Ovary (tissue), 3 donors: ENCODE measurements at regions not wholly inside any gene's neighbourhood (a gene's known extent, or its start where the extent isn't known, plus 50 kb on each side); places are given as distances from the start of the nearest gene placed in this dataset.

Source experiments
- POLR2A ChIP-seq: fragments of 450-650 bp; IDR thresholded peaks from one replicate; pipeline ENCODE4 v1.6.1; 2017; ENCODE audit warnings: antibody characterized with exemption, mild to moderate bottlenecking, moderate library complexity
- TF ChIP-seq, protein P1 (sequence below), 3 donors: fragments of 450-650 bp in 2 of 3; fragments of 200-600 bp in 1 of 3; IDR thresholded peaks; one replicate each; pipeline versions ENCODE4 v1.5.1 to v1.8.0; 2016 to 2022; ENCODE audit warnings: antibody characterized with exemption in 3 of 3, mild to moderate bottlenecking in 1 of 3
- donor health status: DM: no; HTN: no; CAD: no.

DNA sequence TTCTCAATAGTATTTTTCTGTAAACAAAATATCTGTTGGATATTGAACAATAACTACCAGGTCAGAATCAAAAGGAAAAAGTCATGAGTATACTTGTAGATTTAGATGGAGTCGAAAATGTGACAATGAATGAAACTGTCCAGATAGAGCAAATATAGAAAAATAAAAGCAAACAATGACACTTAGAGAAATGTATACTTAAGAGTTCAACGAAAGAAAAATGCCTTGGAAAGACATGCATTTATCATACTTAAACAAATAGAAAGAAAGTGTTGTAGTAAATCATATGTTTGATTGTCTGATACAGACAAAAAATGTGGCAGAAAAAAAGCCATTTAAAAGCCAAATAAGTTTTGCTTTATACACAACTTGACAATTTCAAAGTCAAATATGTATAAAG lies 571.2 kb upstream of the MGAT4C start:
- TF ChIP-seq, protein P1, sequence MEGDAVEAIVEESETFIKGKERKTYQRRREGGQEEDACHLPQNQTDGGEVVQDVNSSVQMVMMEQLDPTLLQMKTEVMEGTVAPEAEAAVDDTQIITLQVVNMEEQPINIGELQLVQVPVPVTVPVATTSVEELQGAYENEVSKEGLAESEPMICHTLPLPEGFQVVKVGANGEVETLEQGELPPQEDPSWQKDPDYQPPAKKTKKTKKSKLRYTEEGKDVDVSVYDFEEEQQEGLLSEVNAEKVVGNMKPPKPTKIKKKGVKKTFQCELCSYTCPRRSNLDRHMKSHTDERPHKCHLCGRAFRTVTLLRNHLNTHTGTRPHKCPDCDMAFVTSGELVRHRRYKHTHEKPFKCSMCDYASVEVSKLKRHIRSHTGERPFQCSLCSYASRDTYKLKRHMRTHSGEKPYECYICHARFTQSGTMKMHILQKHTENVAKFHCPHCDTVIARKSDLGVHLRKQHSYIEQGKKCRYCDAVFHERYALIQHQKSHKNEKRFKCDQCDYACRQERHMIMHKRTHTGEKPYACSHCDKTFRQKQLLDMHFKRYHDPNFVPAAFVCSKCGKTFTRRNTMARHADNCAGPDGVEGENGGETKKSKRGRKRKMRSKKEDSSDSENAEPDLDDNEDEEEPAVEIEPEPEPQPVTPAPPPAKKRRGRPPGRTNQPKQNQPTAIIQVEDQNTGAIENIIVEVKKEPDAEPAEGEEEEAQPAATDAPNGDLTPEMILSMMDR (IDR thresholded peaks at IDR 0.05), result no peak
- TF ChIP-seq POLR2A, result no peak
